Neutrophil (primary cell): ENCODE measurements at regions not wholly inside any gene's neighbourhood (a gene's known extent, or its start where the extent isn't known, plus 50 kb on each side); places are given as distances from the start of the nearest gene placed in this dataset.

ENCODE experiments used
- H3K27ac ChIP-seq: fragments of 200-600 bp; sonication (generic); 2 replicates; pipeline ENCODE4 v1.5.1; 2016; ENCODE audit warnings: mild to moderate bottlenecking, moderate library complexity
- H3K27me3 ChIP-seq: fragments of 200-600 bp; sonication (generic); 2 replicates; pipeline ENCODE4 v1.6.0; 2016; ENCODE audit warnings: mild to moderate bottlenecking
- H3K36me3 ChIP-seq: fragments of 200-600 bp; sonication (generic); 2 replicates; pipeline ENCODE4 v1.5.1; 2017
- H3K4me1 ChIP-seq, 2 experiments: fragments of 200-600 bp in 1 of 2; sonication (generic) in 1 of 2; 1 replicate in 1 of 2; 2 replicates in 1 of 2; pipeline versions ENCODE4 v1.5.1 to v1.6.1; 2013 to 2016; ENCODE audit warnings: low read depth in 1 of 2, low read length in 1 of 2, mild to moderate bottlenecking in 1 of 2, moderate library complexity in 1 of 2; ENCODE audit not compliant: control insufficient read depth in 1 of 2, insufficient read depth in 1 of 2
- H3K4me3 ChIP-seq, 2 experiments: fragments of 200-600 bp in 1 of 2; sonication (generic) in 1 of 2; 1 replicate in 1 of 2; 2 replicates in 1 of 2; pipeline ENCODE4 v1.5.1; 2013 to 2016; ENCODE audit warnings: low read depth in 1 of 2, low read length in 1 of 2, mild to moderate bottlenecking in 1 of 2, moderate library complexity in 1 of 2
- H3K9me3 ChIP-seq: fragments of 200-600 bp; sonication (generic); 2 replicates; pipeline ENCODE4 v1.5.1; 2016
- TF ChIP-seq, protein P1 (sequence below): fragments of 200-600 bp; sonication (generic); IDR thresholded peaks from 2 replicates; pipeline ENCODE4 v1.5.1; 2016; ENCODE audit warnings: antibody characterized with exemption

GRCh38 chr13:90565985-90566713 is 781.3 kb upstream of the MIR17HG start:
- TF ChIP-seq, protein P1, sequence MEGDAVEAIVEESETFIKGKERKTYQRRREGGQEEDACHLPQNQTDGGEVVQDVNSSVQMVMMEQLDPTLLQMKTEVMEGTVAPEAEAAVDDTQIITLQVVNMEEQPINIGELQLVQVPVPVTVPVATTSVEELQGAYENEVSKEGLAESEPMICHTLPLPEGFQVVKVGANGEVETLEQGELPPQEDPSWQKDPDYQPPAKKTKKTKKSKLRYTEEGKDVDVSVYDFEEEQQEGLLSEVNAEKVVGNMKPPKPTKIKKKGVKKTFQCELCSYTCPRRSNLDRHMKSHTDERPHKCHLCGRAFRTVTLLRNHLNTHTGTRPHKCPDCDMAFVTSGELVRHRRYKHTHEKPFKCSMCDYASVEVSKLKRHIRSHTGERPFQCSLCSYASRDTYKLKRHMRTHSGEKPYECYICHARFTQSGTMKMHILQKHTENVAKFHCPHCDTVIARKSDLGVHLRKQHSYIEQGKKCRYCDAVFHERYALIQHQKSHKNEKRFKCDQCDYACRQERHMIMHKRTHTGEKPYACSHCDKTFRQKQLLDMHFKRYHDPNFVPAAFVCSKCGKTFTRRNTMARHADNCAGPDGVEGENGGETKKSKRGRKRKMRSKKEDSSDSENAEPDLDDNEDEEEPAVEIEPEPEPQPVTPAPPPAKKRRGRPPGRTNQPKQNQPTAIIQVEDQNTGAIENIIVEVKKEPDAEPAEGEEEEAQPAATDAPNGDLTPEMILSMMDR: no peak
- Histone ChIP-seq H3K27me3 (no peaks in the 10 kb centered on the region), H3K4me3 (no peak overlapping the region), H3K36me3 (no peaks in the 10 kb centered on the region), H3K27ac (no peak overlapping the region), H3K4me1 (no peaks in the 10 kb centered on the region), H3K9me3 (peaks cover 1% of the 10 kb centered on the region)

GRCh38 chr13:90568165-90568564 is 779.3 kb upstream of the MIR17HG start:
- no peak overlapping the region for H3K4me3 ChIP-seq
- TF ChIP-seq, protein P1: no peak
- H3K27me3 ChIP-seq: no peaks in the 10 kb centered on the region
- no peak overlapping the region for H3K27ac ChIP-seq
- H3K9me3 ChIP-seq: peaks cover 10% of the 10 kb centered on the region
- no peaks in the 10 kb centered on the region for H3K36me3 ChIP-seq
- H3K4me1 ChIP-seq: no peaks in the 10 kb centered on the region

DNA sequence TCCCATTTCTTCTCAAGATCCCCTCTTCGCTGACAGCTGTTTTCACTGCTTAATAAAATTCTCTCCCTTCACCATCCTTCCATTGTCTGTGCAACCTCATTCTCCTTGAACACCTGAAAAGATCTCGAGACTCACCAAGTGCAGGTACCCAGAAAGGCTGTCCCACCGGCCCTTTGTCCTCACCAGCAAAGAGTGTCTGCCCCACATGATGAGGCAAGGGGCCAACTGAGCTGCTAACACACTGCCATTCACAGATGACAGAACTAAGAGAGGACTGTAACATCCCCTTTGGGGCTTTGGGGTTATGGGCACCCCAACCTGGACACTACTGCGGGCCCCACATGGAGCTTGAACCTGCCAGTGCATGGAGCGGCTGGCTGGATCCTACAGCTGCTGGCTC is 771.4 kb upstream of the MIR17HG start:
- no peak overlapping the region for H3K4me3 ChIP-seq
- no peaks in the 10 kb centered on the region for H3K36me3 ChIP-seq
- TF ChIP-seq, protein P1: no peak
- no peaks in the 10 kb centered on the region for H3K27me3 ChIP-seq
- H3K4me1 ChIP-seq: no peaks in the 10 kb centered on the region
- H3K27ac ChIP-seq: no peak overlapping the region
- peaks cover 10% of the 10 kb centered on the region for H3K9me3 ChIP-seq

- Histone ChIP-seq H3K27ac (no peak overlapping the region), H3K9me3 (no peaks in the 10 kb centered on the region), H3K27me3 (no peaks in the 10 kb centered on the region), H3K4me3 (no peak overlapping the region), H3K36me3 (no peaks in the 10 kb centered on the region), H3K4me1 (no peaks in the 10 kb centered on the region)
- TF ChIP-seq, protein P1: no peak
These were observed 769.8 kb upstream of the MIR17HG start for GRCh38 chr13:90577726-90578125.

- H3K27me3 ChIP-seq: no peaks in the 10 kb centered on the region
- TF ChIP-seq, protein P1: no peak
- H3K27ac ChIP-seq: no peak overlapping the region
- no peak overlapping the region for H3K4me3 ChIP-seq
- H3K9me3 ChIP-seq: no peaks in the 10 kb centered on the region
- no peaks in the 10 kb centered on the region for H3K4me1 ChIP-seq
- no peaks in the 10 kb centered on the region for H3K36me3 ChIP-seq
These were observed 762.1 kb upstream of the MIR17HG start for GRCh38 chr13:90585392-90585791.
